ENCODE measurements at regions not wholly inside any gene's neighbourhood (a gene's known extent, or its start where the extent isn't known, plus 50 kb on each side); places are given as distances from the start of the nearest gene placed in this dataset.
"Not testable (repeated sequence)": the region's sequence is repeated elsewhere in the genome, so short reads cannot be mapped to it uniquely, and the experiment has no call there.

DNA sequence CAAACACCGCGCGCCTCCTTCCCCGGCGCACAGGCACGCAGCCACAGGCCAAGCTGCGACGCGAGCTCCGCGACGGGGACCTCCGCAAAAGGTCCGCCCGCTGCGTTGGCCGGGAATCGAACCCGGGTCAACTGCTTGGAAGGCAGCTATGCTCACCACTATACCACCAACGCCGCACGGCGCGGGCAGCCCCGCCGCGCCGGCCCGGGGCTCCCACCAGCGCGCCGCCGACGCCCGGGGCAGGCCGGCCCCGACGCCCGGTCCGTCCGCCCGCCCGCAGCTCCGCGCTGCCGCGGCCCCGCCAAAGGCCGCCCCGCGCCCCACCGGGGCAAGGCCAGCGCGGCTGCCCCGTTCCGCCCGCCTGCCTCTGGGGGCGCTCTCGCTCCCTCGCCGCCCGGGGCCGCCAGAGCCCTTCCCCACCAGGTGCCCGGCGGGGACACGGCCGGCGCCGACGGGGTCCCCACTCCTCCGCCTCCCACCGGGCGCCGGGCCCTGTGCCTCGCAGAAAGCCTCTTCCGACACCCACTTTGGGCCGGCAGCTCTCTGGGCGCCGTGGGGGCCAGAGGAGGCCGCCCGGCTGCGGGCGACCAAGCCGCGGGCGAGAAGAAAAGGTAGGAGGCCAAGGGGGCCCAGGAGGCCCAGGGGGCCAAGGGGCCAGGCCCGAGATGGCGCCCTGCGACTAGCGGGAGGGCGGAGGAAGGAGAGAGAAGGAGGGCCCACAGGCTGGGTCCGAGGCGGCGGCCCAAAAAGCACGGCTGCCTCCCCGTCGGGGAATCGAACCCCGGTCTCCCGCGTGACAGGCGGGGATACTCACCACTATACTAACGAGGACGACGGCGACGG, 50.2 kb upstream of the FCGR2A start:
- not testable (repeated sequence) for DNase-seq

GRCh38 chr1:161453950-161454864, 51.0 kb upstream of the FCGR2A start:
- peak; percentile 67 for DNase-seq

DNA sequence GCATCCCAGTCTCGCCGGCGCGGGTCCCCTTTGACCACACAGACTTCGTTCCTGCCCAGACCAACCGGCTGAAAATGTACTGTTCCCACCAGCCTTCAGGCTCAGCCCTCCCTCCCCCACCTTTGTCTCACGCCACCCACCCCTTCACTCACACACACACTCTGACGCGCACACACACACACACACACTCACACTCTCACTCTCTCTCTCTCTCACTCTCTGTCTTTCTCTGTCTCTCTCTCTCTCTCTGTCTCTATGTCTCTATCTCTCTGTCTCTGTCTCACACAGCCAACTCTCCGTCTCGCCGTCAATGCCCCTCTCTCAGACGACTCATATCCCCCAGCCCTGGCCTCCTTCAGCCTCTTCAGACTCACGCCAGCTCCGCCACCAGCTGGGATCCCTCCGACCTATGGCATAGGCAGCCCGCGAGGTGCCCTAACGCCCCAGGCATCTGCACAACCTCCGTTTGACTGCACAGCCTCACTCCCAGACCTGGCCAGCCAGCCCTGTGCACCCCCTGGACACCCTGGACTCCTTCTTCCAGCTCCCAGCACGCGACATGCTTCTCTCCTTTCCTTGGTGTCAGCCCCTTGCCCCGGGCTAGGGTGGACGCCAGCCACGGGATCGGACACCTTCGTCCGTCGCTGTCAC, 53.4 kb upstream of the FCGR2A start:
- not testable (repeated sequence) for DNase-seq

GRCh38 chr1:161447760-161448332, 57.4 kb upstream of the FCGR2A start:
- DNase-seq = not testable (repeated sequence)

- not testable (repeated sequence) for DNase-seq
Observed at GRCh38 chr1:161447040-161447759, 58.1 kb upstream of the FCGR2A start.

- DNase-seq = peak; percentile 76
Observed at GRCh38 chr1:161444725-161445124, 60.5 kb upstream of the FCGR2A start.

DNA sequence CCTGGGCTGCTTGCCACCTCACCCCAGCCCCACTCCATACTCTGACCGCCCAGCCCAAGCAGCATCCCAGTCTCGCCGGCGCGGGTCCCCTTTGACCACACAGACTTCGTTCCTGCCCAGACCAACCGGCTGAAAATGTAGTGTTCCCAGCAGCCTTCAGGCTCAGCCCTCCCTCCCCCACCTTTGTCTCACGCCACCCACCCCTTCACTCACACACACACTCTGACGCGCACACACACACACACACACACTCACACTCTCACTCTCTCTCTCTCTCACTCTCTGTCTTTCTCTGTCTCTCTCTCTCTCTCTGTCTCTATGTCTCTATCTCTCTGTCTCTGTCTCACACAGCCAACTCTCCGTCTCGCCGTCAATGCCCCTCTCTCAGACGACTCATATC, 61.0 kb upstream of the FCGR2A start:
- DNase-seq = not testable (repeated sequence)

- DNase-seq = peak; percentile 88
Observed at GRCh38 chr1:161440312-161440894, 64.9 kb upstream of the FCGR2A start.

DNA sequence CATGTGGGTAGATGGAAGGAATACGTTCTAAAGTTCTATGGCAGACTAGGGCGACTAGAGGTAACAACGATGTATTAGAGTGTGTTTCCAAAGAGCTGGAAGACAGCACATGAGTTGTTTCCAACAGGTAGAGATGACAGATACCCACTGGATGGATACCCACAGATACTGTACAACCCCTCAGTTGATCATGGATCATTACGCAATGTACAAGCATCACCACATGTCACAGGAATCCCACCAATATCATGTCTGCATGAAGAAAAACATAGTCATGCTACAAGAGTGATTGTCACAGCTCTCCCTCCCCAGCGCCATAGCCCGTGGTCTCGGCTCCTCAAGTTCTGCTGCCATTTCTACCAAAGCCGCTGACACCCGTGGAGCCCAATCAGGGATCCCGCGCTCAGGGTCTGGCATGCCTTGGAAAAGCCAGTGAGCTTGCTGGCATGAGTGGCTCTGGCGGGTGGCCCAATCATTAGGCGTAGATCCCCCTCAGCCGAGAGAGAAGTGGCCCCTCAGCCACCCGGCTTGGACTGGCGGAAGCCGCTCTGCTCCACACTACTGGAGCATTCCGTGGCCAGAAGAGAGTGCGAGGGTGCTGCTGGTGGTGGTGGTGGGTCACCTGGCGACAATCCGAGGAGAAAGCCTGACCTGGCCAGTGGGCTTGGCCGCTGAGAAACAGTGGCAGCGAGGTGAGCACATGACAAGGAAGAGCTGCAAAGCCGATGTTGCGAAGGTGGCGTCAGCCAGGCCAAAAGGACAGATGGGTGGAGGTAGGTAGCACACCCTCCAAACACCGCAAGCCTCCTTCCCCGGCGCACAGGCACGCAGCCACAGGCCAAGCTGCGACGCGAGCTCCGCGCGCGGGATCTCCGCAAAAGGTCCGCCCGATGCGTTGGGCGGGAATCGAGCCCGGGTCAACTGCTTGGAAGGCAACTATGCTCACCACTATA, 65.7 kb upstream of the FCGR2A start:
- DNase-seq = peak; percentile 76

DNA sequence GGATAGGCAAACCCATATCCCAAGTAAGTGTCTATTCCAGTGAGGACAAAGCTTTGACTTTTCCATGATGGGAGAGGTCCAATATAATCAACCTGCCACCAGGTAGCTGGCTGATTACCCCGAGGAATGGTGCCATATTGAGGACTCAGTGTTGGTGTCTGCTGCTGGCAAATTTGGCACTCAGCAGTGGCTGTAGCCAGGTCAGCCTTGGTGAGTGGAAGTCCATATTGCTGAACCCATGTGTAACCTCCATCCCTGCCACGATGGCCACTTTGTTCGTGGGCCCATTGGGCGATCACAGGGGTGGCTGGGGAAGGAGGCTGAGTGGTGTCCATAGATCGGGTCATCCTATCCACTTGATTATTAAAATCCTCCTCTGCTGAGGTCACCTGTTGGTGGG, 65.5 kb upstream of the CFAP126 start:
- not testable (repeated sequence) for DNase-seq

GRCh38 chr1:161432091-161432490, 64.4 kb upstream of the CFAP126 start:
- no peak for DNase-seq

- peak; percentile 89 for DNase-seq
Observed at GRCh38 chr1:161427733-161428516, 60.2 kb upstream of the CFAP126 start.

DNA sequence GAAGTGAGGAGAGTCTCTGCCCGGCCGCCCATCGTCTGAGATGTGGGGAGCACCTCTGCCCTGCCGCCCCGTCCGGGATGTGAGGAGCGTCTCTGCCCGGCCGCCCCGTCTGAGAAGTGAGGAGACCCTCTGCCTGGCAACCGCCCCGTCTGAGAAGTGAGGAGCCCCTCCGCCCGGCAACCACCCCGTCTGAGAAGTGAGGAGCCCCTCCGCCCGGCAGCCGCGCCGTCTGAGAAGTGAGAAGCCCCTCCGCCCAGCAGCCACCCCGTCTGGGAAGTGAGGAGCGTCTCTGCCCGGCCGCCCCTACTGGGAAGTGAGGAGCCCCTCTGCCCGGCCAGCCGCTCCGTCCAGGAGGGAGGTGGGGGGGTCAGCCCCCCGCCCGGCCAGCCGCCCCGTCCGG, 55.2 kb upstream of the CFAP126 start:
- not testable (repeated sequence) for DNase-seq

DNA sequence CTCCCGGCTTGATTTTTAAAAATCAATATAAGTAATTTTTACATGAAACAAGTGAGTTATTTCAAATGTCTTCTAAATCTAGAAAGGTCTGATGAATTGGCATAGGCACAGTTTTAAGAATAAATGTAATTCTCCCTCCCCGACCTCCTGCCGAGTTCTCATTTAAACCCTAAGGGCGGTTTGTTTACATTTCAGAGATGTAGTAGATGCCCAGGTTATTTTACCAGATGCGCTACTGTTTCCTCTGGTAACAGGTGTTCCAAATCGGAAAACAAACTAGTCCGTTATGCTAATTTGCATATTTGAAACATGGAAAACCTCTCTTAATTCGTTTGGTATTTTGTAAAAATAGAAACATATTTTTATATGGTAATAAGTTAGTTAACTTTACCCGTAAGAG, 53.8 kb upstream of the CFAP126 start:
- no peak for DNase-seq

DNA sequence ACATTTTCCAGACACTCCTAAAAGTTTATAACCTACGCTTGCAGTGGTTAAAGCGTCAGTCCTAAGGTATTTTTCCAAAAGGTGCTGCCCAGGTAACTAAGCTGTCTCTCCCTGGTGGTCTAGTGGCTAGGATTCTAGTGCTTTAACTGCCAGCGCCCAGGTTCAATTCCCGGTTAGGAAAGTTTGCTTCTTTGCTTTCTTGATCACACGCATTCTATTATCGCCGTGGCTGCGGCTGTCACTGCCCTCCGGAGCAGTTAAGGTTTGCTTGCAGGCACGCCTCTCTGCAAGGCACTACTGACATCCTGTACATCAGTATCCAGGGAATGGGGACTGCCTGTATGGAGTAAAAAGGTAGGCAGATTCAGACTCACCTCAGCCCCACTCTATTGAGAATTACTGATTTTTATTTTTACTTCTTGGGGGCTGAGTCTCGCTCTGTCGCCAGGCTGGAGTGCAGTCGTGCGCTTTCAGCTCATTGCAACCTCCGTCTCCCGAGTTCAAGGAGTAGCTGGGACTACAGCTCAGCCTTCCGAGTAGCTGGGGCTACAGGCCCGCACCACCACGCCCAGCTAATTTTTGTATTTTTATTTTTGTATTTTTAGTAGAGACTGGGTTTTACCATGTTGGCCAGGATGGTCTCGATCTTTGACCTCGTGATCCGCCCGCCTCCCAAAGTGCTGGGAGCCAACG, 53.2 kb upstream of the CFAP126 start:
- no peak for DNase-seq

- not testable (repeated sequence) for DNase-seq
Observed at GRCh38 chr1:161417536-161417935, 49.9 kb upstream of the CFAP126 start.

All from activated CD8-positive, alpha-beta memory T cell treated with anti-CD3 and anti-CD28 coated beads, Interleukin-2, amount 50 U/mL, for 48 hours (primary cell).